RWPE1 (cell line): ENCODE measurements at regions not wholly inside any gene's neighbourhood (a gene's known extent, or its start where the extent isn't known, plus 50 kb on each side); places are given as distances from the start of the nearest gene placed in this dataset.
"Not testable (repeated sequence)": the region's sequence is repeated elsewhere in the genome, so short reads cannot be mapped to it uniquely, and the experiment has no call there.

Experiments
- CTCF ChIA-PET: fragments of 350-600 bp; sonication (Branson Sonifier 250); formaldehyde crosslinking; extraction: SDS; loops from one replicate; lab custom pipeline; 2021; lab: Yijun Ruan, JAX
- POLR2A ChIA-PET: fragments of 400-600 bp; formaldehyde crosslinking; extraction: SDS; loops from one replicate; lab custom pipeline; 2020; ENCODE audit warnings: antibody characterized with exemption; ENCODE audit not compliant: low non-redundant PET; lab: Yijun Ruan, JAX
- DNase-seq: peaks from one replicate; pipeline ENCODE4 v3.0.0; 2012; ENCODE audit warnings: low spot score
- H3K27ac ChIP-seq: fragments of 450-650 bp; 2 replicates; pipeline ENCODE4 v1.5.1; 2017
- CTCF ChIP-seq: fragments of 450-650 bp; conservative IDR thresholded peaks from 2 replicates; pipeline ENCODE4 v1.5.1; 2017; ENCODE audit warnings: low read depth, mild to moderate bottlenecking

- H3K27ac ChIP-seq: no peak overlapping the region
- DNase-seq: no peak
- no peak for TF ChIP-seq CTCF
- POLR2A ChIA-PET: no interaction called here
- CTCF ChIA-PET: interaction anchor here (0.6 kb wide), 1 partner anchor 183 kb away, joined by 3 read pairs; no protein-coding TSS in a partner anchor
Measured at GRCh38 chr5:60026161-60026560, 132.6 kb upstream of the PDE4D start.

- CTCF ChIA-PET: interaction anchor here (0.6 kb wide), 2 partner anchors 9 to 37 kb away, joined by 3 read pairs; no protein-coding TSS in a partner anchor
- H3K27ac ChIP-seq: no peak overlapping the region
- no peak for TF ChIP-seq CTCF
- POLR2A ChIA-PET: no interaction called here
- DNase-seq: no peak
Measured at GRCh38 chr5:60024104-60024503, 130.6 kb upstream of the PDE4D start.

GRCh38 chr5:60023255-60023654 is 129.7 kb upstream of the PDE4D start:
- CTCF ChIA-PET: interaction anchor here (0.6 kb wide), 2 partner anchors 10 to 38 kb away, joined by 3 read pairs; no protein-coding TSS in a partner anchor
- no peak overlapping the region for H3K27ac ChIP-seq
- POLR2A ChIA-PET: no interaction called here
- no peak for DNase-seq
- no peak for TF ChIP-seq CTCF

- ChIA-PET POLR2A (no interaction called here), CTCF (no interaction called here)
- DNase-seq: no peak
- no peak overlapping the region for H3K27ac ChIP-seq
- no peak for TF ChIP-seq CTCF
Measured at GRCh38 chr5:60020457-60020856, 126.9 kb upstream of the PDE4D start.

GRCh38 chr5:60018960-60019359 is 125.4 kb upstream of the PDE4D start:
- POLR2A ChIA-PET, H3K27ac ChIP-seq, CTCF ChIA-PET, DNase-seq: not testable (repeated sequence)

- no peak for DNase-seq
- no peak overlapping the region for H3K27ac ChIP-seq
- no peak for TF ChIP-seq CTCF
- ChIA-PET CTCF (interaction anchor here (0.6 kb wide), 1 partner anchor 206 kb away, joined by 4 read pairs; no protein-coding TSS in a partner anchor), POLR2A (no interaction called here)
Measured at GRCh38 chr5:60018091-60018490, 124.6 kb upstream of the PDE4D start.

GRCh38 chr5:60014331-60014730 is 120.8 kb upstream of the PDE4D start:
- no peak for DNase-seq
- no peak overlapping the region for H3K27ac ChIP-seq
- no peak for TF ChIP-seq CTCF
- CTCF ChIA-PET: interaction anchor here (0.6 to 0.7 kb wide), 2 partner anchors 569 to 716 kb away, joined by 3 to 4 read pairs; no protein-coding TSS in a partner anchor
- POLR2A ChIA-PET: no interaction called here
